Glutamatergic neuron (in vitro differentiated cells): ENCODE measurements at regions not wholly inside any gene's neighbourhood (a gene's known extent, or its start where the extent isn't known, plus 50 kb on each side); places are given as distances from the start of the nearest gene placed in this dataset.

Source experiments
- DNase-seq: peaks from one replicate; pipeline ENCODE4 v3.0.0; 2022
- H3K27ac Mint-ChIP-seq: one replicate; pipeline ENCODE4 v1.8.0; 2020; ENCODE audit warnings: mild to moderate bottlenecking, mixed read lengths, inconsistent platforms; ENCODE audit not compliant: unreplicated experiment
- H3K27me3 Mint-ChIP-seq: one replicate; pipeline ENCODE4 v1.8.0; 2020; ENCODE audit warnings: mild to moderate bottlenecking, moderate library complexity, mixed read lengths, inconsistent platforms; ENCODE audit not compliant: unreplicated experiment
- H3K36me3 Mint-ChIP-seq: one replicate; pipeline ENCODE4 v1.8.0; 2020; ENCODE audit warnings: mild to moderate bottlenecking, mixed read lengths, inconsistent platforms; ENCODE audit not compliant: unreplicated experiment
- H3K4me1 Mint-ChIP-seq: one replicate; pipeline ENCODE4 v1.8.0; 2020; ENCODE audit warnings: mild to moderate bottlenecking, low read depth, mixed read lengths, inconsistent platforms; ENCODE audit not compliant: unreplicated experiment
- H3K4me3 Mint-ChIP-seq: one replicate; pipeline ENCODE4 v1.8.0; 2020; ENCODE audit warnings: mild to moderate bottlenecking, mixed read lengths, inconsistent platforms; ENCODE audit not compliant: unreplicated experiment
- H3K9me3 Mint-ChIP-seq: one replicate; pipeline ENCODE4 v1.8.0; 2020; ENCODE audit warnings: mild to moderate bottlenecking, moderate library complexity, mixed read lengths, inconsistent platforms; ENCODE audit not compliant: unreplicated experiment
- CTCF ChIP-seq: fragments of 200-600 bp; sonication (generic); IDR thresholded peaks from one replicate; pipeline ENCODE4 v1.5.0; 2021; ENCODE audit not compliant: partially characterized antibody, unreplicated experiment

DNA sequence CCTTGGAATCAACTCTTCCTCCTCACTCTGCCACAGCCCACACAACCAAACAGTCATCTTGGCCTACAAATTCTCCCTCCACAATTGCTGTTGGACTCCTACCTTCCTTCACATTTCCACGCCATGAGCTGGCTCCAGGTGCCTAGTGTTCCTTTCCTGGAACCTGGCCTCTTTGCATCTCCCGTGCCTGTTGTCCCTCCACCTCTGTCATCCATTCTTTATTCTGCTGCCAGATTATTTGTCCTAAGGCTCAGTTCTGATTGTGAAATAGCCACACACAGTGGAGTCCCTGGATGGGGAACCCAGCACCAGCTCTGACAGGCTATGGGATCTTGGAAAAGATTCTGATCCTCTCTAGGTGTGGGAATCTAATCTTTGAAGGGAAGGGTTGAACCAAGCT lies 109.1 kb upstream of the ANKH start:
- Mint-ChIP-seq H3K4me3 (no peak overlapping the region), H3K27ac (no peak overlapping the region), H3K27me3 (no peaks in the 10 kb centered on the region), H3K36me3 (no peaks in the 10 kb centered on the region), H3K4me1 (no peaks in the 10 kb centered on the region), H3K9me3 (peaks cover under 1% of the 10 kb centered on the region)
- no peak for DNase-seq
- TF ChIP-seq CTCF, result no peak

- H3K27ac Mint-ChIP-seq, result no peak overlapping the region
- no peaks in the 10 kb centered on the region for H3K36me3 Mint-ChIP-seq
- no peak overlapping the region for H3K4me3 Mint-ChIP-seq
- no peaks in the 10 kb centered on the region for H3K4me1 Mint-ChIP-seq
- H3K27me3 Mint-ChIP-seq, result no peaks in the 10 kb centered on the region
- no peak for TF ChIP-seq CTCF
- H3K9me3 Mint-ChIP-seq, result peaks cover 4% of the 10 kb centered on the region
- no peak for DNase-seq
Measured at GRCh38 chr5:14977058-14977685, 105.6 kb upstream of the ANKH start.

DNA sequence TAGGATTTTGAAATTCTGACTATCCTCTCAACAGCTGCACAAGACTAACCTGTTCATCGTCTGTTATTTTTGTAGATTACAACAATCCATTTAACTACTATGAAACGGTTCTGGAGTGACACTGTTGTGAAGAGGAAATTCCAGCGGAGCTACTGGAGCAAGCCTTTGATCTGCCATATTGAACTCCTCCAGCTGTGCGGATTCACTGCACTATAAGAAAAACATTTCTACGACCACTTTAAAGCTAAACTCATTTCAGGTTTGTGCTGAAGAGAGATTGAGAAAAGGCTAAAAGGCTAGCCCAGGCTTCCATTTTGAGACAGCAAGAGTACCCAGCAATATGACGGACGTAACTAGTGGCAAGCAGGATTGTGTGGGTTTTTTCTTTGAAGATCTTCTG lies 104.9 kb upstream of the ANKH start:
- no peaks in the 10 kb centered on the region for H3K4me1 Mint-ChIP-seq
- DNase-seq, result no peak
- no peak for TF ChIP-seq CTCF
- peaks cover 2% of the 10 kb centered on the region for H3K27me3 Mint-ChIP-seq
- no peak overlapping the region for H3K4me3 Mint-ChIP-seq
- no peaks in the 10 kb centered on the region for H3K36me3 Mint-ChIP-seq
- H3K27ac Mint-ChIP-seq, result no peak overlapping the region
- H3K9me3 Mint-ChIP-seq, result peaks cover 4% of the 10 kb centered on the region

GRCh38 chr5:14971873-14972272 lies 100.3 kb upstream of the ANKH start:
- peaks cover 6% of the 10 kb centered on the region for H3K27me3 Mint-ChIP-seq
- no peak overlapping the region for H3K27ac Mint-ChIP-seq

More at GRCh38 chr5:14971873-14972272, 100.3 kb upstream of the ANKH start:
- DNase-seq, result no peak
- Mint-ChIP-seq H3K4me1 (no peaks in the 10 kb centered on the region), H3K4me3 (no peak overlapping the region), H3K36me3 (no peaks in the 10 kb centered on the region), H3K9me3 (peaks cover 4% of the 10 kb centered on the region)
- no peak for TF ChIP-seq CTCF
